ENCODE measurements at regions not wholly inside any gene's neighbourhood (a gene's known extent, or its start where the extent isn't known, plus 50 kb on each side); places are given as distances from the start of the nearest gene placed in this dataset.

DNA sequence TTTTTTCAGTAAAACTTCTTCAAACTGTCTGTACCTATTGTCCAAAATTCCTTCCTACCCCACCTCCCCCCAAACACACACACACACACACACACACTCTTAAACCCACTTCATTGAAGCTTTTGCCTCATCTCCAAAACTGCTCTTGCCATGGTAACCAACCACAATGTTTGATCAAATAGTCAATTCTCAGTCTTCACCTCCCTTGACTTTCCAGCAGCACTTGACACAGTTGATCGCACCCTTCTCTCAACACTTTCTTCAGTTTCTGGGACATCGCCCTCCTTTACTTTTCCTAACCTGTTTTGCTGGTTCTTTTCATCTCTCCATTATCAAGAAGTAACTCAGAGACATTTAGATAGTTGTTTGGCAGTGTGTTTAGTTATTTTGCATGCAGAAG, 71.5 kb upstream of the COL21A1 start:
- no peak overlapping the region for H2AK5ac ChIP-seq (ENCODE audit: insufficient read length, low read length)
- H3K23me2 ChIP-seq (ENCODE audit: insufficient read length, low read depth, low read length, poor library complexity, severe bottlenecking): no peaks in the 10 kb centered on the region
- no peaks in the 10 kb centered on the region; a peak in 1 of 4 replicates for H3K4me1 Mint-ChIP-seq
- no peak overlapping the region for H3K4ac ChIP-seq (ENCODE audit: low read depth, low read length)
- H3K27ac ChIP-seq (ENCODE audit: insufficient read length, low read depth, low read length): no peak overlapping the region
- H3K9ac ChIP-seq (ENCODE audit: extremely low read depth, insufficient read length, low read length): no peak overlapping the region
- H3K23ac ChIP-seq (ENCODE audit: insufficient read length, low read depth, low read length): no peak overlapping the region
- H3K79me2 ChIP-seq (ENCODE audit: insufficient read depth, low read length): no peaks in the 10 kb centered on the region
- H4K8ac ChIP-seq (replicated peaks; ENCODE audit: insufficient read length, low read depth, low read length): no peak overlapping the region
- no peak overlapping the region for H2BK12ac ChIP-seq (ENCODE audit: insufficient read length, low read depth, low read length)
- no peak overlapping the region for H4K91ac ChIP-seq (ENCODE audit: insufficient read length, low read depth, low read length)
- no peak overlapping the region for H3K4me2 ChIP-seq (ENCODE audit: insufficient read depth, insufficient read length, low read length)
- H3K79me1 ChIP-seq (ENCODE audit: insufficient read depth, low read depth, low read length, poor library complexity, severe bottlenecking): no peaks in the 10 kb centered on the region
- no peak overlapping the region for H3T11ph ChIP-seq (ENCODE audit: low read length)
- H2AFZ ChIP-seq (ENCODE audit: low read length): no peak overlapping the region
- no peaks in the 10 kb centered on the region for H4K20me1 ChIP-seq (ENCODE audit: control insufficient read depth, insufficient read depth, insufficient read length)
- no peak overlapping the region for H2BK20ac ChIP-seq (ENCODE audit: low read depth, low read length, poor library complexity, severe bottlenecking)
- no peaks in the 10 kb centered on the region for H3K9me3 ChIP-seq (ENCODE audit: control insufficient read depth, low read depth, low read length)
- H3K27me3 Mint-ChIP-seq (ENCODE audit: low read depth): no peaks in the 10 kb centered on the region; the same call in 1 of the 2 replicates
- H2BK15ac ChIP-seq (ENCODE audit: low read depth, low read length): no peak overlapping the region
- no peak overlapping the region for H3K14ac ChIP-seq (ENCODE audit: insufficient read depth, low read length)
- H3K9me3 Mint-ChIP-seq: no peaks in the 10 kb centered on the region
- H4K5ac ChIP-seq (ENCODE audit: insufficient read length, low read depth, low read length): no peak overlapping the region
- H2BK5ac ChIP-seq (ENCODE audit: insufficient read length, low read length): no peak overlapping the region
- no peaks in the 10 kb centered on the region for H3K27me3 ChIP-seq (ENCODE audit: insufficient read depth, low read length)
- H3K4me3 Mint-ChIP-seq: no peak overlapping the region
- H3K27ac Mint-ChIP-seq: no peak overlapping the region
- no CpG with 5 or more reads among the region's 2 CpGs for WGBS (ENCODE audit: extremely low coverage, insufficient read length, low lambda C conversion rate)
- TF ChIP-seq, protein P1, sequence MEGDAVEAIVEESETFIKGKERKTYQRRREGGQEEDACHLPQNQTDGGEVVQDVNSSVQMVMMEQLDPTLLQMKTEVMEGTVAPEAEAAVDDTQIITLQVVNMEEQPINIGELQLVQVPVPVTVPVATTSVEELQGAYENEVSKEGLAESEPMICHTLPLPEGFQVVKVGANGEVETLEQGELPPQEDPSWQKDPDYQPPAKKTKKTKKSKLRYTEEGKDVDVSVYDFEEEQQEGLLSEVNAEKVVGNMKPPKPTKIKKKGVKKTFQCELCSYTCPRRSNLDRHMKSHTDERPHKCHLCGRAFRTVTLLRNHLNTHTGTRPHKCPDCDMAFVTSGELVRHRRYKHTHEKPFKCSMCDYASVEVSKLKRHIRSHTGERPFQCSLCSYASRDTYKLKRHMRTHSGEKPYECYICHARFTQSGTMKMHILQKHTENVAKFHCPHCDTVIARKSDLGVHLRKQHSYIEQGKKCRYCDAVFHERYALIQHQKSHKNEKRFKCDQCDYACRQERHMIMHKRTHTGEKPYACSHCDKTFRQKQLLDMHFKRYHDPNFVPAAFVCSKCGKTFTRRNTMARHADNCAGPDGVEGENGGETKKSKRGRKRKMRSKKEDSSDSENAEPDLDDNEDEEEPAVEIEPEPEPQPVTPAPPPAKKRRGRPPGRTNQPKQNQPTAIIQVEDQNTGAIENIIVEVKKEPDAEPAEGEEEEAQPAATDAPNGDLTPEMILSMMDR (conservative IDR thresholded peaks at IDR 0.05): no peak
- no peak overlapping the region for H3K56ac ChIP-seq (ENCODE audit: insufficient read length, low read depth, low read length)
- H3K4me1 ChIP-seq (ENCODE audit: insufficient read depth, low read length): no peaks in the 10 kb centered on the region
- H2BK120ac ChIP-seq (ENCODE audit: low read depth, low read length, poor library complexity, severe bottlenecking): no peak overlapping the region
- no peak overlapping the region for H3K18ac ChIP-seq (ENCODE audit: insufficient read length, low read depth, low read length)
- no peak for DNase-seq
- H3K36me3 Mint-ChIP-seq (ENCODE audit: insufficient read depth in 1 of 3, low read depth in 3 of 3): no peaks in the 10 kb centered on the region
